ENCODE measurements at regions not wholly inside any gene's neighbourhood (a gene's known extent, or its start where the extent isn't known, plus 50 kb on each side); places are given as distances from the start of the nearest gene placed in this dataset.

GRCh38 chr6:22680950-22681349 is 111.6 kb downstream of the HDGFL1 start:
- Histone ChIP-seq H3K4me1 (no peaks in the 10 kb centered on the region), H3K27ac (replicated peaks) (no peak overlapping the region), H3K4me3 (no peak overlapping the region), H3K27me3 (ENCODE audit: low read depth) (no peaks in the 10 kb centered on the region), H3K36me3 (no peaks in the 10 kb centered on the region), H3K9me3 (replicated peaks) (no peaks in the 10 kb centered on the region)
- DNase-seq, result no peak
- TF ChIP-seq CTCF (IDR thresholded peaks at IDR 0.05; ENCODE audit: borderline replicate concordance), result no peak
- intact Hi-C loops (cut with micrococcal nuclease), result no loop called here

GRCh38 chr6:22681761-22682160 is 112.4 kb downstream of the HDGFL1 start:
- H3K4me3 ChIP-seq, result no peak overlapping the region
- no peaks in the 10 kb centered on the region for H3K36me3 ChIP-seq
- no peak for DNase-seq
- H3K9me3 ChIP-seq (replicated peaks), result no peaks in the 10 kb centered on the region
- no peak for TF ChIP-seq CTCF (IDR thresholded peaks at IDR 0.05; ENCODE audit: borderline replicate concordance)
- H3K27me3 ChIP-seq (ENCODE audit: low read depth), result no peaks in the 10 kb centered on the region
- H3K4me1 ChIP-seq, result no peaks in the 10 kb centered on the region
- no peak overlapping the region for H3K27ac ChIP-seq (replicated peaks)
- intact Hi-C loops (cut with micrococcal nuclease), result no loop called here

DNA sequence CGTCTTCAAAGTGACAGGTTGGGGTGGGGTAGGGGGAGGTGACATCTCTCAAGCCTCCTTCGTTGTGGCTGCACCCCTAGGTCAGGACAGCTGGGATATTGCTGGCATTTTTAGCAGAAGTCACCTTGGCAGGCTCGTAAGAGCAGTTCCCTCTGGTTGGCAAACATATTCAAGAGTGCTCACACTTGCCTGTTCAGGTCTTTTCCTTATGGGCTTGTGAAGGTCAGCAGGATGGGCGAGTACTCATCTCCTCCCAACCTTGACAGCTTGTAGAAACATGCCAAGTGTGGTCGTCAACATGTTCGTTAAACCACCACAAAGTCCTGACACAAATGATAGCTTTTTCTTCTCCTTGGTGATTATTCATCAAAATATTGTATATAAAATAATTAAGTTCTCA is 113.6 kb downstream of the HDGFL1 start:
- no peak for TF ChIP-seq CTCF (IDR thresholded peaks at IDR 0.05; ENCODE audit: borderline replicate concordance)
- Histone ChIP-seq H3K27me3 (ENCODE audit: low read depth) (no peaks in the 10 kb centered on the region), H3K27ac (replicated peaks) (no peak overlapping the region), H3K4me1 (no peaks in the 10 kb centered on the region), H3K4me3 (no peak overlapping the region), H3K36me3 (no peaks in the 10 kb centered on the region), H3K9me3 (replicated peaks) (no peaks in the 10 kb centered on the region)
- no peak for DNase-seq
- intact Hi-C loops (cut with micrococcal nuclease), result no loop called here

GRCh38 chr6:22690446-22690845 is 121.1 kb downstream of the HDGFL1 start:
- Histone ChIP-seq H3K27ac (replicated peaks) (no peak overlapping the region), H3K36me3 (no peaks in the 10 kb centered on the region), H3K4me1 (no peaks in the 10 kb centered on the region), H3K9me3 (replicated peaks) (no peaks in the 10 kb centered on the region), H3K27me3 (ENCODE audit: low read depth) (no peaks in the 10 kb centered on the region), H3K4me3 (no peak overlapping the region)
- intact Hi-C loops (cut with micrococcal nuclease), result no loop called here
- DNase-seq, result no peak
- no peak for TF ChIP-seq CTCF (IDR thresholded peaks at IDR 0.05; ENCODE audit: borderline replicate concordance)

GRCh38 chr6:22694092-22694724 is 124.8 kb downstream of the HDGFL1 start:
- Histone ChIP-seq H3K27ac (replicated peaks) (no peak overlapping the region), H3K9me3 (replicated peaks) (no peaks in the 10 kb centered on the region), H3K4me1 (peaks cover 9% of the 10 kb centered on the region), H3K4me3 (no peak overlapping the region), H3K27me3 (ENCODE audit: low read depth) (no peaks in the 10 kb centered on the region), H3K36me3 (no peaks in the 10 kb centered on the region)
- no peak for TF ChIP-seq CTCF (IDR thresholded peaks at IDR 0.05; ENCODE audit: borderline replicate concordance)
- intact Hi-C loops (cut with micrococcal nuclease), result no loop called here
- DNase-seq, result no peak

All from left ventricle myocardium inferior (tissue), 1 donor.